BE2C (cell line): ENCODE measurements at regions not wholly inside any gene's neighbourhood (a gene's known extent, or its start where the extent isn't known, plus 50 kb on each side); places are given as distances from the start of the nearest gene placed in this dataset.
"Not testable (repeated sequence)": the region's sequence is repeated elsewhere in the genome, so short reads cannot be mapped to it uniquely, and the experiment has no call there.

Experiments used
- DNase-seq: peaks from one replicate; pipeline ENCODE4 v3.0.0-alpha.2; 2020
- H3K27me3 ChIP-seq: fragments of 250-450 bp; sonication (Bioruptor Pico); 2 replicates; pipeline ENCODE4 v1.5.1; 2020; ENCODE audit warnings: mild to moderate bottlenecking
- H3K36me3 ChIP-seq: fragments of 250-450 bp; sonication (Bioruptor Pico); 2 replicates; pipeline ENCODE4 v1.5.1; 2020; ENCODE audit warnings: mild to moderate bottlenecking
- H3K4me1 ChIP-seq: fragments of 250-450 bp; sonication (Bioruptor Pico); 2 replicates; pipeline ENCODE4 v1.5.1; 2020
- H3K4me3 ChIP-seq: 2 replicates; pipeline ENCODE4 v1.5.1; 2011; ENCODE audit warnings: low read depth, low read length
- H3K9me3 ChIP-seq: fragments of 250-450 bp; sonication (Bioruptor Pico); 2 replicates; pipeline ENCODE4 v1.5.1; 2020
- CTCF ChIP-seq: IDR thresholded peaks from 2 replicates; pipeline ENCODE4 v1.5.1; 2012; ENCODE audit warnings: mild to moderate bottlenecking, low read depth, low read length

- Histone ChIP-seq H3K27me3 (no peaks in the 10 kb centered on the region), H3K4me1 (no peaks in the 10 kb centered on the region), H3K36me3 (no peaks in the 10 kb centered on the region), H3K4me3 (no peak overlapping the region), H3K9me3 (no peaks in the 10 kb centered on the region)
- no peak for TF ChIP-seq CTCF
- DNase-seq, result no peak
These were observed 168.9 kb upstream of the TMEM72 start for GRCh38 chr10:44742248-44742647.

DNA sequence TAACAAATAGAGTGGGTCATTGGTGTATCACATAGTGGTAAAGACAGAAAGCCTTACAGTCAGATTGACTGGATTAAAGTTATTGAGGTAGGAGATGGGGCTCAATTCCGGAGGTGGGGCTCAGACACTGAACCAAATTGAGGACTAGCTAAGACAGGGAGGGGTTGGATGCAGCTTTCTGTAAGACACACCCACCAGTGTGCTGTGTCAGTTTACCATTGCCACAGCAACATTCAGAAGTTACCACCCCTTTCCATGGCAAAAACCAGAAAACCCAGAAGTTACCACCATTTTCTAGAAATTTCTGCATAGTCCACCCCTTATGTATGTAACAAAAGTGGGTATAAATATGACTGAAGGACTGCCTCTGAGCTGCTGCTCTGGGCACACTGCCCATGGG is 167.6 kb upstream of the TMEM72 start:
- DNase-seq, result no peak
- Histone ChIP-seq H3K36me3 (no peaks in the 10 kb centered on the region), H3K9me3 (no peaks in the 10 kb centered on the region), H3K4me3 (no peak overlapping the region), H3K27me3 (no peaks in the 10 kb centered on the region), H3K4me1 (no peaks in the 10 kb centered on the region)
- TF ChIP-seq CTCF, result no peak

DNA sequence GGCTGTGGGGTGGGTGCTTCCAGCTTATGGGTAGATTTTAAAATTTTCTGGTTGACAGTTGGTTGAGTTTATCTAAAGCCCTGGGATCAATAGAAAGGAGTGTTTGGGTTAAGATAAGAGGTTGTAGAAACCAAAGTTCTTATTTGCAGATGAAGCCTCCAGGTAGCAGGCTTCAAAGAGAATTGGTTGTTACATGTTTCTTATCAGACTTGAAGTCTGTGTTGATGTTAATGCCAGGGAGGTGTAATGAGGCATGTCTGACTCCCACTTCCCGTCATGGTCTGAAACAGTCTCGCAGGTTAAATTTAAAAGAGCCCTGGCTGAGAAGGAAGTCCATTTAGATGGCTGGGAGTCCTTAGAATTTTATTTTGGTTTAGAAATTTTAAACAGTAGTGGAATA is 165.2 kb upstream of the TMEM72 start:
- H3K4me3 ChIP-seq, result no peak overlapping the region
- DNase-seq, result no peak
- H3K4me1 ChIP-seq, result no peaks in the 10 kb centered on the region
- H3K36me3 ChIP-seq, result no peaks in the 10 kb centered on the region
- no peaks in the 10 kb centered on the region for H3K9me3 ChIP-seq
- H3K27me3 ChIP-seq, result no peaks in the 10 kb centered on the region
- no peak for TF ChIP-seq CTCF

- H3K4me1 ChIP-seq, result no peaks in the 10 kb centered on the region
- no peak for DNase-seq
- no peak for TF ChIP-seq CTCF
- no peak overlapping the region for H3K4me3 ChIP-seq
- no peaks in the 10 kb centered on the region for H3K9me3 ChIP-seq
- H3K27me3 ChIP-seq, result no peaks in the 10 kb centered on the region
- no peaks in the 10 kb centered on the region for H3K36me3 ChIP-seq
These were observed 163.5 kb upstream of the TMEM72 start for GRCh38 chr10:44747593-44748172.

GRCh38 chr10:44749151-44749550 is 162.0 kb upstream of the TMEM72 start:
- no peaks in the 10 kb centered on the region for H3K27me3 ChIP-seq
- no peaks in the 10 kb centered on the region for H3K36me3 ChIP-seq
- no peak for DNase-seq
- no peaks in the 10 kb centered on the region for H3K9me3 ChIP-seq
- TF ChIP-seq CTCF, result no peak
- no peak overlapping the region for H3K4me3 ChIP-seq
- no peaks in the 10 kb centered on the region for H3K4me1 ChIP-seq

GRCh38 chr10:44752451-44753441 is 158.4 kb upstream of the TMEM72 start:
- no peak for TF ChIP-seq CTCF
- no peak for DNase-seq
- no peaks in the 10 kb centered on the region for H3K36me3 ChIP-seq
- no peaks in the 10 kb centered on the region for H3K4me1 ChIP-seq
- no peaks in the 10 kb centered on the region for H3K9me3 ChIP-seq
- no peak overlapping the region for H3K4me3 ChIP-seq
- H3K27me3 ChIP-seq, result no peaks in the 10 kb centered on the region

- not testable (repeated sequence) for H3K9me3 ChIP-seq, H3K4me1 ChIP-seq, H3K36me3 ChIP-seq, DNase-seq, H3K4me3 ChIP-seq, H3K27me3 ChIP-seq
These were observed 156.8 kb upstream of the TMEM72 start for GRCh38 chr10:44754355-44754754.
